HG02610 (cell line): ENCODE measurements at regions not wholly inside any gene's neighbourhood (a gene's known extent, or its start where the extent isn't known, plus 50 kb on each side); places are given as distances from the start of the nearest gene placed in this dataset.

ENCODE experiments used
- ATAC-seq: cut with Tn5 transposase; IDR thresholded peaks from one replicate; pipeline ENCODE4 v1.9.1; 2021; ENCODE audit warnings: mild to moderate bottlenecking, moderate library complexity; ENCODE audit not compliant: unreplicated experiment

GRCh38 chr12:94786906-94787305, 136.5 kb upstream of the TMCC3 start:
- ATAC-seq, result no peak

GRCh38 chr12:94783862-94784261, 133.5 kb upstream of the TMCC3 start:
- ATAC-seq, result peak; percentile 47

- no peak for ATAC-seq
Observed at GRCh38 chr12:94783343-94783742, 133.0 kb upstream of the TMCC3 start.

- no peak for ATAC-seq
Observed at GRCh38 chr12:94781835-94782234, 131.5 kb upstream of the TMCC3 start.

GRCh38 chr12:94779485-94779884, 129.1 kb upstream of the TMCC3 start:
- ATAC-seq, result no peak

- no peak for ATAC-seq
Observed at GRCh38 chr12:94777936-94778335, 127.6 kb upstream of the TMCC3 start.

GRCh38 chr12:94775710-94776109, 125.4 kb upstream of the TMCC3 start:
- no peak for ATAC-seq

GRCh38 chr12:94771741-94772140, 121.4 kb upstream of the TMCC3 start:
- no peak for ATAC-seq

- no peak for ATAC-seq
Observed at GRCh38 chr12:94771199-94771598, 120.8 kb upstream of the TMCC3 start.

GRCh38 chr12:94770791-94771190, 120.4 kb upstream of the TMCC3 start:
- no peak for ATAC-seq

- ATAC-seq, result peak; percentile 36
Observed at GRCh38 chr12:94769776-94770759, 119.7 kb upstream of the TMCC3 start.

- peak; percentile 90 for ATAC-seq
Observed at GRCh38 chr12:94769047-94769420, 118.7 kb upstream of the TMCC3 start.

GRCh38 chr12:94768398-94769046, 118.2 kb upstream of the TMCC3 start:
- ATAC-seq, result peak; percentile 40

- ATAC-seq, result no peak
Observed at GRCh38 chr12:94767956-94768355, 117.6 kb upstream of the TMCC3 start.

- no peak for ATAC-seq
Observed at GRCh38 chr12:94766397-94766796, 116.0 kb upstream of the TMCC3 start.

GRCh38 chr12:94763462-94763861, 113.1 kb upstream of the TMCC3 start:
- ATAC-seq, result no peak

- ATAC-seq, result no peak
Observed at GRCh38 chr12:94762943-94763342, 112.6 kb upstream of the TMCC3 start.

- ATAC-seq, result peak; percentile 85
Observed at GRCh38 chr12:94762259-94762942, 112.0 kb upstream of the TMCC3 start.

- no peak for ATAC-seq
Observed at GRCh38 chr12:94761559-94761958, 111.2 kb upstream of the TMCC3 start.

GRCh38 chr12:94760786-94761185, 110.4 kb upstream of the TMCC3 start:
- ATAC-seq, result no peak

GRCh38 chr12:94756789-94757188, 106.4 kb upstream of the TMCC3 start:
- ATAC-seq, result no peak

GRCh38 chr12:94755598-94755997, 105.2 kb upstream of the TMCC3 start:
- no peak for ATAC-seq
